Mononuclear cell (primary cell): ENCODE measurements at regions not wholly inside any gene's neighbourhood (a gene's known extent, or its start where the extent isn't known, plus 50 kb on each side); places are given as distances from the start of the nearest gene placed in this dataset.

ENCODE experiments used
- H3K27me3 ChIP-seq: 2 replicates; pipeline ENCODE4 v1.6.0; 2011; ENCODE audit warnings: low read length, control low read depth; ENCODE audit not compliant: insufficient read depth
- H3K4me1 ChIP-seq: 2 replicates; pipeline ENCODE4 v1.5.1; 2011; ENCODE audit warnings: mild to moderate bottlenecking, low read length, control low read depth; ENCODE audit not compliant: insufficient read depth
- H3K4me3 ChIP-seq: 2 replicates; pipeline ENCODE4 v1.5.1; 2011; ENCODE audit warnings: mild to moderate bottlenecking, low read length, moderate library complexity
- H3K9me3 ChIP-seq: 2 replicates; pipeline ENCODE4 v1.5.1; 2011; ENCODE audit warnings: low read depth, mild to moderate bottlenecking, control low read depth, low read length

DNA sequence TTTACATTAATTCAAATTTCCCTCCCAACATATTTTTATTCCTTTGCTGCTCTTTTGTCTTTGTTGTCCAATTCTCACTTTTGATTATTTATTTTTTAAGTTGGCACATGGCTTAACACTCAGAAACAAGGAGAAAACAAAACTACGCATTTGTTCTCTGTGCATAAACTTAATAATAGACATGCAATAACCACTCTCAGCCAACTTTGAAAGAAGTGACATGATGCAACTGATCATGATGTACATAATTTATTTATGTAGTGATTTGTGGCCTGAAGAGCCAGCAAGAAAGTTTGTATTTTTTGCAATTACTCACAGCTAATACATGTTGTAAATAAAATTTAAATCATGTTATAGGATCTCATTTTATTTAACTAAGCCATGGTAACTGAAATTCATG lies 942.8 kb upstream of the PIK3C3 start:
- H3K4me3 ChIP-seq, result no peak overlapping the region
- H3K4me1 ChIP-seq, result no peaks in the 10 kb centered on the region
- no peaks in the 10 kb centered on the region for H3K27me3 ChIP-seq
- peaks cover 3% of the 10 kb centered on the region for H3K9me3 ChIP-seq

DNA sequence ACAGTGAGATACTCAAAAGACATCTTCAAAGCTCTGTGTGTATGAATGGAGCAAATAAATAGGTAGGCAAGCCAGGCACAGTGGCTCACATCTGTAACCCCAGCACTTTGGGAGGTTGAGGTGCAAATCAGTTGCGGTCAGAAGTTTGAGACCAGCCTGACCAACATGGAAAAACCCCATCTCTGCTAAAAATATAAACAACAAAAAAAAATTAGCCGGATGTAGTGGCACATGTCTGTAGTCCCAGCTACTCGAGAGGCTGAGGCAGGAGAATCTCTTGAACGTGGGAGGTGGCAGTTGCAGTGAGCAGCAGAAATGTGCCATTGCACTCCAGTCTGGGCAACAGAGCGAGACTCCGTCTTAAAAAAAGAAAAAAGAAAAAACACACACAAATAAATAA lies 945.1 kb upstream of the PIK3C3 start:
- H3K4me1 ChIP-seq, result no peaks in the 10 kb centered on the region
- H3K4me3 ChIP-seq, result no peak overlapping the region
- H3K9me3 ChIP-seq, result no peaks in the 10 kb centered on the region
- no peaks in the 10 kb centered on the region for H3K27me3 ChIP-seq

DNA sequence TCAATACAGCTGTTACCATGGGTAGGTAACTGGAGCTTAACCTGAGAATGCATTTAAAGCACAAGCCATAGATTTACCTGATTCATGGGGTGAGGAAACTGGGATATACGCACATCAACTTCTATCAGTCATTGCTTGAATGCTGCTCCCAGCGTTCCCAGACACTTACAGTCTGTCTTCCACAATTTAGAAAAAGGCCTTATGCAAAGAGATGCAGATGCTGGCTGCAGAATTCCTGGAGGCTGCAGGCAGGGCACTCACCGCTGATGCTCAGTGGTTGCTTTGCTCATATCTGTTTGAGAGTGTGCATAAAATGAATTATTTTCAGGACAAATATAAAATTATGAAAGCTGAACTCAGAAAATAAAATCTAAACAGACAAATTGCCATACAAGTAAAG lies 950.7 kb upstream of the PIK3C3 start:
- no peaks in the 10 kb centered on the region for H3K4me1 ChIP-seq
- no peak overlapping the region for H3K4me3 ChIP-seq
- no peaks in the 10 kb centered on the region for H3K9me3 ChIP-seq
- H3K27me3 ChIP-seq, result no peaks in the 10 kb centered on the region

DNA sequence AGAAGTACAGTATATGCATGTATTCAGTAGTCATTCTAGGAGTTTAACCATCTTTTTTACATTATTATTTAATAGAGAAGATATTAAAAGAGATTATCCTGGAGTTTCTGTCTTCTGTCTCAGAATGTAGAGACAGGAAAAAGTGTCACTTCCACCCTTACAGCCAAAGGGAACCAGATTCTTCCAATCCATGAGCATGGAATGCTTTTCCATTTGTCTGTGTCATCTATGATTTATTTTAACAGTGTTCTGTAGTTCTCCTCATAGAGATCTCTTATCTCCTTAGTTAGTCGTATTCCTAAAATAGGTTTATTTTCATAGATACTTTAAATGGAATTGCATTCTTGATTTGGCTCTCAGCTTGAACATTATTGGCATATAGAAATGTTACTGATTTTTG lies 959.5 kb upstream of the PIK3C3 start:
- H3K4me3 ChIP-seq, result no peak overlapping the region
- H3K9me3 ChIP-seq, result no peaks in the 10 kb centered on the region
- H3K4me1 ChIP-seq, result no peaks in the 10 kb centered on the region
- no peaks in the 10 kb centered on the region for H3K27me3 ChIP-seq

DNA sequence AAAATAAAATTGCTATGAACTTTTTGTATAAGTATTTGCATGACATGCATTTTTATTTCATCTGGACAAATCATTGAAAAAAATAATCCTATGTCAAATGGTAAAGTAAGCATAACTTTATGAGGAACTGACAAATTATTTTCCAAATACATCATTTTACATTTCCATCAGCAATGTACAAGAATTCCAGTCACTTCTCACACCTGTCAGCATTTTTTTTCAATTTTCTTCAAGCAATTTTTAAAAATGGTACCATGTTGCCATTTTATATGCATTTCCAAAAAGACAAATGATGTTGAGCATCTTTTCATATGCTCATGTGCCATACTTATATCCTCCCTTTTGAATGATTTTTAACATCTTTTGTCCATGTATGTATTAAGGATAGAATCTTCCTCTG lies 961.7 kb upstream of the PIK3C3 start:
- Histone ChIP-seq H3K9me3 (no peaks in the 10 kb centered on the region), H3K4me1 (no peaks in the 10 kb centered on the region), H3K27me3 (no peaks in the 10 kb centered on the region), H3K4me3 (no peak overlapping the region)

DNA sequence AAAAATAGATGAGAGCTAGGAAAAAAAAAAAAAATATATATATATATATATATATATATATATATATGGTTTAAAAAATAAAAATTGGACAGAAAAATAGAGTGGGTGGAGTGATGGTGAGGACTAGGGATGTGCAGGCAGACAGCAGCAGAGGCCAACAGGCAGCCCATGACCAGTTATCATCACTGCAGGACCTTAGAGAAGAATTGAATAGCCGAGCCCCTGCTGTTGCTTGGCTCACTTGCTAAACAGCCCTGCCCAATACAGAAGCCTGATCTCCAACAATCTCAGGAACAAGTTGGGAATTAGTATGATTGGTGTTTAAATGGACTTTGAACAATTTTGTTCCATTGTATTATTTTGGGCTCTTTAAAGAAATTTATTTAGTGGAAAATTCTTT lies 967.5 kb upstream of the PIK3C3 start:
- H3K27me3 ChIP-seq, result no peaks in the 10 kb centered on the region
- H3K4me3 ChIP-seq, result no peak overlapping the region

DNA sequence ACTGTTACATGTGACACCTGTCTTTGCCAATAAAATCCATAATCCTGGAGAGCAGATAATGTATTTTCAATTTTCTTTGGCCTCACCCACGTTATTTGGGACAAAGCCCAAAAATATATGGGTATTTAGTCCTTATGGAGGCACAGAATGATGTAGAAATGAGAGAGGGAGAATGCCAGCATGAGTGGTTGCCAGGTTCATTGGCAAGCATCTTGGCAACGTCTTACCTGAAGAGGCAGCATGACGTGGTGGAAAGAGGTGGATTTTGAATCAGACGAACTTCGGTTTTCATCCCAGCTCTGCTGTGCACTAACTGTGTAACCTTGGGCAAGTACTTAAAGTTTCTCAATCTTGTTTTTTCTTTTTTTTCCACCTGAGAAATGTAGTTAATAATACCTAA lies 969.6 kb upstream of the PIK3C3 start:
- Histone ChIP-seq H3K27me3 (no peaks in the 10 kb centered on the region), H3K4me1 (no peaks in the 10 kb centered on the region), H3K9me3 (no peaks in the 10 kb centered on the region), H3K4me3 (no peak overlapping the region)

More for the DNA sequence above, 967.5 kb upstream of the PIK3C3 start:
- Histone ChIP-seq H3K4me1 (no peaks in the 10 kb centered on the region), H3K9me3 (no peaks in the 10 kb centered on the region)

DNA sequence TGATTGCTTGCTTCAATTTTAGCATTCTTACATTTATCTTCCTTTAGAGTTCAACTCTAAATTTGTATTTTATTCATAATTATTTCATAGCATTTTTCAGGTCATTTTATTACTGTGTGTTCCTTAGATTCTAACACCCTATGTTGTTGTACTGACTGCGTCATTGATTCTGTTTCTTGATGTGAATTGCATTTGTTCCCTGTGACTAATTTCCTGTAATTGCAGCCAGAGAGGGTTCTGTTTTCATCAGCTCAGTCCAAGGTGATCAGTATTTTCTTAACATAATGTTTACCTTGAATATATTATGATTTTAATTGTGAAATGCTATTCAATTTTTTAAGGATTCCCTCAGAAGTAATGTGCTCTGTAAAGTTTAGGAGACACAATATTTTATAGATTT lies 970.2 kb upstream of the PIK3C3 start:
- Histone ChIP-seq H3K9me3 (no peaks in the 10 kb centered on the region), H3K27me3 (no peaks in the 10 kb centered on the region), H3K4me3 (no peak overlapping the region), H3K4me1 (no peaks in the 10 kb centered on the region)

DNA sequence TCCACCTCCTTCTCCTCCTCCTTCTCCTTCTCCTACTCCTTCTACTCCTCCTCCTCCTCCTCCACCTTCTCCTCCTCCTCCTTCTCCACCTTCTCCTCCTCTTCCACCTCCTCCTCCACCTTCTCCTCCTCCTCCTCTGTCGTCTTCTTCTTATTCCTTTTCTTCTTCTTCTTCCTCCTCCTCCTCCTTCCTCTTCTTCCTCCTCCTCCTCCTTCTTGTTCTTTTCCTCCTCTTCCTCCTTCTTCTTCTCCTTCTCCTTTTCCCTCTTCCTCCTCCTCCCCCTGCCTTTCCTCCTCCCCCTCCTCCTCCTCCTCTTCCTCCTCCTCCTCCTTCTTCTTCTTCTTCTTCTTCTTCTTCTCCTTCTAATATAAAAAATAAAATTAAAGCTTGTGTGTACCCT lies 971.2 kb upstream of the PIK3C3 start:
- Histone ChIP-seq H3K4me1 (no peaks in the 10 kb centered on the region), H3K9me3 (no peaks in the 10 kb centered on the region), H3K4me3 (no peak overlapping the region), H3K27me3 (no peaks in the 10 kb centered on the region)

DNA sequence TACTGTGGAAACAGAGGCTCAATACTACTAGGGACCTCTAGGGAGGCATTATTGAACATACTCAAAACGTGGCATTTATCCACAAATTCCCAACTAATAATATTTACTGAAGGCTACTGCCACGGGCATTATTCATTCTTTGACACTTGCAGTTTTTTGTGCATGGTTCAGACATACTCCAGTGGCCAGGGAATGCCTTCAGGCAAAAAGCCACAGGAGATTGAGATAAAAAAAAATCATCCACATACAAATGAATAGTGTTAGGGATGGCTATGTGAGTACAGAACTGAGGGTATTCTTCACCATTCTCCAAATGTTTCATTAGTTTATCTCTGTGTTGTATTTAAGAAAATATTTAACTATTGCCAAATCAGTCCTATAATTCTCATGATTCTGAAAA lies 974.9 kb upstream of the PIK3C3 start:
- H3K4me3 ChIP-seq, result no peak overlapping the region
- no peaks in the 10 kb centered on the region for H3K27me3 ChIP-seq
- H3K9me3 ChIP-seq, result no peaks in the 10 kb centered on the region
- no peaks in the 10 kb centered on the region for H3K4me1 ChIP-seq

DNA sequence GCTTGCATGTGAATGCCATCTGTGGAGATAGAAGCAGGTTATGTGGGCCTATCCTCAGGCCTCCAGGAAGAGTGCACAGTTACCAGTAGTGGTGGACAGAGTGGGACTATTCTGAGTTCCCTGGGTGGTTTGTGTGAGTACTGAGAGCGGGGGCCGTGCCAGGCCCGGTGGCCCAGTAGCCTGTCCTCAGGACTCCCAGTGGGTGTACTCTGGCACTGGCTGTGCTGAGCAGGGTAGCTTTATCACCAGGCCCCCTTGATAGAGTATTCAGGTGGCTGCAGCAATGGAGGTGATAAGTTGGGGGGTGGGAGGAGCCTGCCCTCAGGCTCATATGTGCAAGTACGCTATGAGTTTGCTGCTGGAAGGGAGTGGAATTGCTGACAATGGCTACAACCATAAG lies 979.0 kb upstream of the PIK3C3 start:
- H3K27me3 ChIP-seq, result no peaks in the 10 kb centered on the region
- peaks cover 14% of the 10 kb centered on the region for H3K9me3 ChIP-seq
- no peaks in the 10 kb centered on the region for H3K4me1 ChIP-seq
- H3K4me3 ChIP-seq, result no peak overlapping the region

DNA sequence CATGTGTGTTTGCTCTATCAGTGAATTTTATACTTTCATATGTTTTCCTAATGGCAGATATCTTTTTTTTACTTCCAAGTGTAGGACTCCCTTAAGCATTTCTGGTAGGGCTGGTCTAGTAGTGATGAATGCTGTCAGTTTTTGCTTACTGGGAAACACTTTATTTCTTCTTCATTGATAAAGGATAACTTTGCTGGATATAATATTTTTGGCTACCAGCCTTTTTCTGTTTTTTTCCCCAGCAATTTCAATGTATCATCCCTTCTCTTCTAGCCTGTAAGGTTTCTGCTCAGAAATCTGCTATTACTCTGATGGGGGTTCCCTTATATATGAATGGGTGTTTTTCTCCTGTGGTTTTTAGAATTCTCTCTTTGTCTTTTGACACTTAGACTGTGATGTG lies 980.6 kb upstream of the PIK3C3 start:
- H3K9me3 ChIP-seq, result peaks cover 14% of the 10 kb centered on the region
- no peaks in the 10 kb centered on the region for H3K27me3 ChIP-seq
- H3K4me3 ChIP-seq, result no peak overlapping the region
- H3K4me1 ChIP-seq, result no peaks in the 10 kb centered on the region

DNA sequence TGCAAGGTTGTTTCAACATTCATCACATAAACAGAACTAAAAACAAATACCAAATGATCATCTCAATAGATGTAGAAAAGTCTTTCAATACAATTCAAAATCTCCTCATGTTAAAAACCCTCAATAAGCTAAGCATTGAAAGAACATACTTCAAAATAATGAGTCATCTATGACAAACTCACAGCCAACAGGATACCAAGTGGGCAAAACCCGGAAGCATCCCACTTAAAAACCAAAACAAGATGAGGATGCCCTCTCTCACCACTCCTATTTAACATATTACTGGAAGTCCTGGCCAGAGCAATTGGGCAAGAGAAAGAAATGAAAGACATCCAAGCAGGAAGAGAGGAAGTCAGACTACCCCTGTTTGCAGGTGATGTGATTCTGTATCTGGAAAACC lies 992.2 kb upstream of the PIK3C3 start:
- no peak overlapping the region for H3K4me3 ChIP-seq
- H3K4me1 ChIP-seq, result no peaks in the 10 kb centered on the region
- H3K27me3 ChIP-seq, result no peaks in the 10 kb centered on the region
- H3K9me3 ChIP-seq, result no peaks in the 10 kb centered on the region

DNA sequence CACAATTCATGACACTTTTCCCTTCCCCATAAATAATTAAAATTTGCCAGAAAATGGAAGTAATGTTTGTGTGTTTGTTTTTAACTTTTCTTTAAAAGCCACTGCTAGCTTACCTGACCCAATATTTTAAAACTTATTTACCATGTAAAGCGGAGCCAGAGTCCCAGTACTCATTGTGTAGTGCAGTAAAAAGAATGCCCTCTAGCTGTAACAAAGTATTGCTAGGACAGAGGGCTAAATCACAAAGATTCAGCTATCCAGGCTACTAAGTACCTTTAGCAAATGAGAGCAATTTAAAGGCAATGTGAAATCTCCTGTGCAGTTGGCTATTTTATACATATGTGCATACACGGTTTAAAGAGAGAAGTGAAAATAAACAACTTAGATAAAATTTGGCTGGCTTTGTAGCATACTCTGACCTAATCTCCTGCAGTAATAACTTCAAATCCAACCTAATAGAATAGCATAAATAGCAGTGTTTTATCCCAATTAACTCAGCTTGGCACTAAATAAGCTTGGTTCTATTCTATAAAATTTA lies 997.4 kb upstream of the PIK3C3 start:
- Histone ChIP-seq H3K27me3 (no peaks in the 10 kb centered on the region), H3K4me3 (no peak overlapping the region), H3K9me3 (no peaks in the 10 kb centered on the region), H3K4me1 (no peaks in the 10 kb centered on the region)

DNA sequence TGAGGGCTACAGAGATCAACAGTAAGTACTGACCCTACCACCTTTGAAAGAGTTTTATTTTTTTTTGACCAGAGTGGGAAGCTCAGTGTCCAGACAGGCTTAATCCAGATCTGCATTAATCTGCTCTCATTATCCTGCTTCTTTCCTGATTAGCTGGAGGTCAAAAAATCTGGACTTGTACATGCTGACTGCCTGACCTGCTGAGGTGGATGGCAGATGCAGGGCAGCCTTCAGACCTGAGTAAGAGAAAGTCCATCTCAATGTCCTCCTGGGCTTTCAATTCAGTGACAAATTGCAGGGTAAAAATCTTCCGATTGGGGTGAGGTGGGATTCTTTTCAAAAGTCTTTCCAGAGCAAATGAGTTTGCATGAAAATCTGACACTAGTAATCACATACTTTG lies 998.8 kb upstream of the PIK3C3 start:
- Histone ChIP-seq H3K27me3 (no peaks in the 10 kb centered on the region), H3K9me3 (no peaks in the 10 kb centered on the region), H3K4me3 (no peak overlapping the region), H3K4me1 (no peaks in the 10 kb centered on the region)

DNA sequence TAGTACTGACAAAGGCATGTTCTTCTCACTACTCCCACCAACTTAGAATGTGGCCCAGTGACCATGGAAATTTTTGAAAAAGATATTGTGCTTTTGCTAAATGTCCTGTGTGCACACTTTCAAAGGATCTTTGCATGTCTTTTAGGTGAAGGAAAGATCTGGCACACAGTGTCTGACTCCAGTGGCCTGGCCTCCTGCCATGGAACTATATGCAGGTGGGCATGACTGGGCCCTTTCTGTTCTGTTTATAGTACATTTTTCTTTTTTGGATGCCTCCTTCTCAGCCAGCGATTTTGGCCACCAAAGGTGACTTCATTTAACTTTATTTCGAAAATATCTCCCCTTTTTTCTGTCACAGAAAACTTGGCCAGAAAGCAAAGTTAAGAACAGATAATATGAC lies 999.7 kb upstream of the PIK3C3 start:
- H3K4me1 ChIP-seq, result no peaks in the 10 kb centered on the region
- H3K9me3 ChIP-seq, result no peaks in the 10 kb centered on the region
- no peaks in the 10 kb centered on the region for H3K27me3 ChIP-seq
- H3K4me3 ChIP-seq, result no peak overlapping the region
